ENCODE measurements at regions not wholly inside any gene's neighbourhood (a gene's known extent, or its start where the extent isn't known, plus 50 kb on each side); places are given as distances from the start of the nearest gene placed in this dataset.

DNA sequence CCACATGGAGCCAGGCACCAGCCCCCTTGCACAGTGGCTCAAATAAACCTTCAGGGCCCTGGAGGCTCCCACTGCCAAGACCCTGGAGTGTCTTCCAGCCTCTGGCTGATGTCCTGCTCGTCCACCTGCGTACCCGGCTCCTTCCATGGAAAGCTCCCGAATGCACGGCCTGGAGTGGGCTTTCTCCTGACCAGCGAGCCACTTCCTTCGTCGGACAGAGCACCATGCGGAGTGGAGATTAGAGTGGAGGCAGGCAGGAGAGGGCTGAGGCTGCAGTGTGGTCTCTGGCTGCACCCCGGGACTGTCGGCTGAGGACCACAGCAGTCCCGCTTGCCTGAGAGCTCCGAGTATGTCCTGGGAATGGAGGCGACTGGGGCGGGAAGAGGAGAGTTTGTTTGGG, 93.7 kb upstream of the SFSWAP start:
- TF ChIP-seq POLR2A (IDR thresholded peaks at IDR 0.05), result no peak
- TF ChIP-seq, protein P1, sequence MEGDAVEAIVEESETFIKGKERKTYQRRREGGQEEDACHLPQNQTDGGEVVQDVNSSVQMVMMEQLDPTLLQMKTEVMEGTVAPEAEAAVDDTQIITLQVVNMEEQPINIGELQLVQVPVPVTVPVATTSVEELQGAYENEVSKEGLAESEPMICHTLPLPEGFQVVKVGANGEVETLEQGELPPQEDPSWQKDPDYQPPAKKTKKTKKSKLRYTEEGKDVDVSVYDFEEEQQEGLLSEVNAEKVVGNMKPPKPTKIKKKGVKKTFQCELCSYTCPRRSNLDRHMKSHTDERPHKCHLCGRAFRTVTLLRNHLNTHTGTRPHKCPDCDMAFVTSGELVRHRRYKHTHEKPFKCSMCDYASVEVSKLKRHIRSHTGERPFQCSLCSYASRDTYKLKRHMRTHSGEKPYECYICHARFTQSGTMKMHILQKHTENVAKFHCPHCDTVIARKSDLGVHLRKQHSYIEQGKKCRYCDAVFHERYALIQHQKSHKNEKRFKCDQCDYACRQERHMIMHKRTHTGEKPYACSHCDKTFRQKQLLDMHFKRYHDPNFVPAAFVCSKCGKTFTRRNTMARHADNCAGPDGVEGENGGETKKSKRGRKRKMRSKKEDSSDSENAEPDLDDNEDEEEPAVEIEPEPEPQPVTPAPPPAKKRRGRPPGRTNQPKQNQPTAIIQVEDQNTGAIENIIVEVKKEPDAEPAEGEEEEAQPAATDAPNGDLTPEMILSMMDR (IDR thresholded peaks at IDR 0.05), result no peak
